ENCODE measurements at regions not wholly inside any gene's neighbourhood (a gene's known extent, or its start where the extent isn't known, plus 50 kb on each side); places are given as distances from the start of the nearest gene placed in this dataset.
"Not testable (repeated sequence)": the region's sequence is repeated elsewhere in the genome, so short reads cannot be mapped to it uniquely, and the experiment has no call there.

GRCh38 chr14:58964598-58964928, 223.9 kb upstream of the DAAM1 start:
- H3K27ac ChIP-seq = no peak overlapping the region
- H3K4me3 ChIP-seq = no peak overlapping the region

DNA sequence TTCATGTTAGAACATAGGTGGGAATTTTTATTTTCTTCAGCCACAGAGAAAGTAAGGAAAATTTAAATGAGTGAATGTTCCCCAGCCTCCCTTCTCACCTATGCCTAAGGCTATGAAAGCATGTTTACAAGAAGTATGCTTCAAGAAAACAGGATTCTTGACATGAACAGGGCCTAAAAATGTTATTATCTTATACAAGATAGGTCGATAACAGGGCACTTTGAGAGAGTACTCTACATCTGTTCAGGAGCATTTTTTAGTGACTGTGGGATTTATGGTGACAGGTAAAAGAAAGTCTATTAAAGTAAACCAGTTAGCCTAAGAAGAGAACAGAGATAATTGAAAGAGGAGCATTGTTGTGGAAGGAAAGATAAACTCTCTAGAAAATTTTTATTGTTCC, 222.9 kb upstream of the DAAM1 start:
- H3K27ac ChIP-seq = no peak overlapping the region
- no peak overlapping the region for H3K4me3 ChIP-seq

DNA sequence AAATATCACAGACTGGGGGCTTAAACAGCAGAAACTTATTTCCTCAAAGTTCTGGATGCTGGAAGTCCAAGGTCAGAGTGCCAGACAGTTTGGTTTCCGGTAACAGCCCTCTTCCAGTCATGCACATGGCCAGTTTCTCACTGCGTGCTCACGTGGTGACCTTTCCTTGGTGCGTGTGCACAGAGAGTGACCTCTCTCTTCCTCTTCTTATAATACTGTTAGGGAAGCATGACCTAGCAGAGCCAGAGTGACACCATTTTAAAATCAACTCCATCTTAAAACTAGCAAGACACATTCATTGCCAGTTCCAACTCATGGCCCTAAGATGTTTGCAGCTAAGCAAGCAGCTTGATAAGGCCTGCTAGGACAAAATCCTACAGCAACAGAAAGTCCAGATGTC, 221.5 kb upstream of the DAAM1 start:
- no peak overlapping the region for H3K4me3 ChIP-seq
- H3K27ac ChIP-seq = no peak overlapping the region

GRCh38 chr14:58969951-58970751, 218.3 kb upstream of the DAAM1 start:
- H3K27ac ChIP-seq = peak overlapping the region in 2 of 21 experiments; percentile 13 to 38
- no peak overlapping the region for H3K4me3 ChIP-seq

DNA sequence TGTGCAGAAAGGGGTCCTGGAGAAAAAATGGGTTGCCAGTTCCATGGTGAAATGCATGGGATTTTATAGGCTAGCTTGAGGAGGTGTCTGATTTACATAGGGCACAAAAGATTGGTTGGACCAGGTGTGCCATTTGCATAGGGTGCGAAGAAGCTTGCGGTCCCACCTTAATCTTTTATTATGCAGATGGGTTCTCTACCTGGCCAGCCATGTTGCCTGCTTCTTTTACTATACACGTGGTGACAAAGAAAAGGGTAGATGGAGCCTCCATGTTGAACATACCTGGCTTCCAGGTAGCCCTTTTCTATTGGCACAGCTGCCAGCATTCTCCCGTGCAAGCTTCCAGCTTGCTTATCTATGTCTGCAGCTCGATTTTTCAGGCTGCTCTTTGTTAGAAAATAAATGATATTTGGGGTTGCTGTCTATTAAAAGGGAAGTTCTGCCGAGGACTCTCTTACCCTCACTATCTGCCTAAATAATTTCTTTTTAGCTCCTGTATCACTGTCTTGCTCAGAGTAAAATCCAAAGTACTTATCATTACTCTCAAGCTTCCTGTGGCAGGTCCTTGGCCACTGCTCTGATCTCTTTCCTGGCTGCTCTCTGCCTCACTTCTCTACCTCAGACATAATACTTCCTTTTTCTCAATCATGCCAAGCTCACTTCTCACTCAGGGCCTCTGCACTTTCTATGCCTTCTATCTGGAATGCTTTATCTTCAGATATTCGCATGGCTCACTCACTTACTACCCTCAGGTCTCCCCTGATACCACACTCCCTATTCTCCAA, 216.0 kb upstream of the DAAM1 start:
- Histone ChIP-seq H3K4me3 (no peak overlapping the region), H3K27ac (no peak overlapping the region)

DNA sequence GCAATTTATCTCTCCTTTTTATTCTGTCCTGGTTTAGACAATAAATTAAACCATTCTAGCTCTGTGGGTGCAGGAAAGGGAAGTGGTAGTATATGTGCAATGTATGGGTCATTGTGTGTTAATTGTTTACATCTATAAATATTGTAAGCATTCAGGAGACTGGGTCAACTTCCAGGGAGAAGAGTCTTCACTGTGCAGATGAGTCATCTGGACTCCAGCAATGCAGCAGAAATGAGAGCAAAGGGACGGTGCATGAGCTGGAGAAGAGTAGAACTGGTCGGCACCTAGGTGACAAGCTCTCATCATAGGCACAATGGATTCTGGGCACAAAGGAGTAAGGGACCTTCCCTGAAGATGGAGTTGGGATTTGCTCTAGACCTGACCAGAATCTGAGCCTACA, 211.1 kb upstream of the DAAM1 start:
- no peak overlapping the region for H3K4me3 ChIP-seq
- no peak overlapping the region for H3K27ac ChIP-seq

DNA sequence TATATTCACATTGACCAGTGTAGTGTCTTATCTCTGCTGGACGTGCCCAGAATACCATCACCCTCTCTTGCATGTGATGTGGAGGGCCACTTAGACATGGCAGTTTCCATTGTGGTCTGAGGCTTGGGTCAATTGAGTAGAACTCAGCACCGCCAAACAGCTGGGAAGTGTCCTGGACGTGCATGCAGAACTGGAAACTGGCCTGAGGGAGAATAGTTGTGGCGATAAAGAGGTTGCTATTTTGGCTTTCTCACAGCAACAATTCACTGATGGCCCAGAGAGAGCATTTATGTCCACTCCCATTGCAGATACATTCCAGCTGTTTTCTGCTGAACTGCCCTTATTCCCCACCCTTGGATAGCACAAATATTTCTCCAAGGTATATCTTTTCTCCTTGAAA, 210.1 kb upstream of the DAAM1 start:
- no peak overlapping the region for H3K4me3 ChIP-seq
- H3K27ac ChIP-seq = no peak overlapping the region

DNA sequence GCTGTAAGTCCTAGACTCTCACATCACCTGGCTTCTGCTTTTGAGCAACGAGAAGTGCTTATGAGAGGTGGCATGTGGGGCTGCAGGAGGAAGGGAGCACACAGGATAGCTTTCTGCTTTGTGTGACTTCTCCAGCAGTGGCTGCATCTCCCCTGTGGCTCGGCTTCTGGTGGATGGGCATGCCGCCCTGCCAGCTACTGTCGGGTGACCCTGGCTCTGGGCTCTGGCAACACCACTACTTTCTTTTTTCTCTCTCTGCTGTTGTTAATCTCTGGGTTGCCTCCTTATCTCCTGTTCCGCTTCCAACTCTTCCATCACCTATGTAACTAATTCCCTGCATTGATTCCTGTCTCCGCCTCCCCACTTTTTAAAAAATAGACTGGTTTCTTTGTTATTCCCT, 209.1 kb upstream of the DAAM1 start:
- Histone ChIP-seq H3K4me3 (no peak overlapping the region), H3K27ac (no peak overlapping the region)

DNA sequence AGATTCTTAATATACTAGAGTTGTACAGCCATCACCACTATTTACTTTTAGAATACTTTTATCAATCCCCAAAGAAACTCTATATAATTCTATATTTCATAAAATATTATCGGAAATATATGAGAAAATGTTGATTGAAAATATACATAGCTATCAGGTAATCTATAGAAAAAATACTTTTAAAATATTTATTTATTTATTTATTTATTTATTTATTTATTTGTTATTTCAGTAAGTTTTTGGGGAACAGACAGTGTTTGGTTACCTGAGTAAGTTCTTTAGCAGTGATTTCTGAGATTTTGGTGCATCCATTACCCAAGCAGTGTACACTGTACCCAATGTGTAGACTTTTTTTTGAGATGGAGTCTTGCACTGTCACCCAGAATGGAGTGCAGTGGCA, 206.6 kb upstream of the DAAM1 start:
- Histone ChIP-seq H3K4me3 (no peak overlapping the region), H3K27ac (no peak overlapping the region)

GRCh38 chr14:58985786-58986185, 202.7 kb upstream of the DAAM1 start:
- Histone ChIP-seq H3K27ac (no peak overlapping the region), H3K4me3 (no peak overlapping the region)

DNA sequence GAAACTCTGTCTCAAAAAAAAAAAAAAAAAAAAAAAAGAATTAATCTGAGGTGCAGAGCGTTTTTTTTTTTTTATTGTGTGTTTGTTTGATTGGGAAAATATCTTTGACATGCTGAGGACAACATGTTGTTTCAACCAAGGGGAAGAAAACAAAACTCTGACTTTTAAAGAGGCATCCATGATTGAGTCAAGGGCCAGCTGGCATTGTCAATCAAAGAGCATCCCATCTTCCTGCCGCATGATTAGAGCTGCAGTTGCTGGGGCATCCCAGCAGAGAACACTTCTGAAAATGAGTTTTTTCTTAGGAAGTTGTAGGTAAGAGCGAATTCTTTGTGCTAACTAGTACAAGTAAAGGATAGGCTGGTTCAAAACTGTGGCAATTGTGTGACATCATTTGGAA, 200.9 kb upstream of the DAAM1 start:
- H3K27ac ChIP-seq = no peak overlapping the region
- H3K4me3 ChIP-seq = no peak overlapping the region

- Histone ChIP-seq H3K27ac (no peak overlapping the region), H3K4me3 (no peak overlapping the region)
Observed at GRCh38 chr14:58992935-58993334, 195.5 kb upstream of the DAAM1 start.

DNA sequence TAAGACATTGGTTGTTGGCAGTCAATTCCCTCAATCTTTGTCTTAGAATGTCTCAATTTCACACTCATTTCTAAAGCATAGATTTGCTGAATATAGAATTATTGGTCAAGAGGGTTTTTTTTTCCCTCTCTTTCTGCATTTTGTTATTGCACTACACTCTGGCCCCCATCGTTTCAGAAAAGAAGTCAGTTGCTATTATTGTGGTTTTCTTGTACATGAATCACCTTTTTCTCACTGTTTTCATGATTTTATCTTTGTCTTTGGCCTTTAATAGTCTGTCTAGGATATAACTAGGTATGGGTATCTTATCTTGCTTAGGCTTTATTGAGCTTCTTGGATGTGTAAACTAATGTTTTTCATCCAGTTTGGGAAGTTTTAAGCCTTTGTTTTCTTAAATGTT, 194.3 kb upstream of the DAAM1 start:
- Histone ChIP-seq H3K27ac (no peak overlapping the region), H3K4me3 (no peak overlapping the region)

DNA sequence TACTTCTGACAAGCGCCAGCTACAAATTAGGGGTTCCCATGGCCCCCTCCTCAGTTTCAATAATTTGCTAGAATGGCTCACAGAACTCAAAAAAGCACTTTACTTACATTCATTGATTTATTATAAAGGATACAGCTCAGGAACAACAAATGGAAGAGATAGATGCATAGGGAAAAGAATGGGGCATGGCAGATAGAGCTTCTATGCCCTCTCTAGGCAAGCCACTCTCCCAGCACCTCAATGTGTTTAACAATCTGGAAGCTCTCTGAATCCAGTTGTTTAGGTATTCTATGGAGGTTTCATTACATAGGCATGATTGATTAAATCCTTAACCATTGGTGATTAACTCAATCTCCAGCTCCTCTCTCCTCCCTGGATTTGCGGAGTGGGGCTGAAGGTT, 184.5 kb upstream of the DAAM1 start:
- no peak overlapping the region for H3K27ac ChIP-seq
- H3K4me3 ChIP-seq = no peak overlapping the region

DNA sequence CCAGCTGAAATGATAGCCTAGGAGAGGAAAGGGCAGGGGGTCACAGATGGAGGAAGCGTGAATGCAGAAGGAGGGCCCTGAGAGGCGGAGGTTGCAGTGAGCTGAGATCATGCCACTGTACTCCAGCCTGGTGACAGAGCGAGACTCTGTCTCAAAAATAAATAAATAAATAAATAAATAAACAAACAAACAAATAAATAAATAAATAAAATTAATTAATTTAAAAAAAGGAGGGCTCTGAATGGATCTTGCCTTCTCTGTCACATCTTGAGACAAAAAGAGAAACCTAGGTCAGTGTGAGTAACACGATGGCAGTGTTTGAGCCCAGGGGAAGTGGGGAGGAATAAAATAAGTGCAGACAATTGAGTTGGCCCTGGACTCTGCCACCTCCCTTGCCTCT, 182.3 kb upstream of the DAAM1 start:
- H3K4me3 ChIP-seq, H3K27ac ChIP-seq: not testable (repeated sequence)

GRCh38 chr14:59009967-59010366, 178.5 kb upstream of the DAAM1 start:
- Histone ChIP-seq H3K27ac (no peak overlapping the region), H3K4me3 (no peak overlapping the region)

DNA sequence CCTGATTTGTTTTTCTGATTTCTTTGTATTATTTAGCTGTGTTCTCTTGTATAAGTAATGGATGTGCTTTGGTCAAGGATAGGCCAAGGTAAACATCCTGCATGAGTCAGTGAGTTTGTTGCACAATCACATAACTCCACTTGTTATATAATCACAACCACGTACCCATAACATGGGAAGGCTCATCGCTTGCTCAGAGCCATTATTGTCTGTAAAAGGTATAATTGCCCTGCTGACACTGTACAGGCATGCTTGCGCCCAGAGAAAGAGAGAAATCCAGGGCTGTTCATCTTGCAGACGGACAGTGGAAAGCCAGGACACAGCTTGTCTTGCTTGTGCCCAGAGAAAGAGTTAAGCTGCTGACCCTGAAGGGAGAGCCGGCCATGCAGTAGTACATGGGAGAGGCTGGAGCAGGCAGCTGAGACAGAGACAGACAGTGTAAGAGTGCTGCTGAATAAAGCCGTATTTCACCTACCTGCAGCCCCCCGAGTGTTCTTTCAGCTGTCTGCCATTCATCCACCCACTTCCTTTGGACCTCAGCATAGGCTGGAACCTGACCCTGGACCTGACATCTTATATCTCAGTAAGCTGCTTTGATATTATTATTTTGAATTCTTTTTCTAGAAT, 174.7 kb upstream of the DAAM1 start:
- no peak overlapping the region for H3K27ac ChIP-seq
- no peak overlapping the region for H3K4me3 ChIP-seq

GRCh38 chr14:59015482-59015881, 173.0 kb upstream of the DAAM1 start:
- Histone ChIP-seq H3K27ac (no peak overlapping the region), H3K4me3 (no peak overlapping the region)

GRCh38 chr14:59017285-59017965, 171.0 kb upstream of the DAAM1 start:
- Histone ChIP-seq H3K27ac (no peak overlapping the region), H3K4me3 (no peak overlapping the region)

DNA sequence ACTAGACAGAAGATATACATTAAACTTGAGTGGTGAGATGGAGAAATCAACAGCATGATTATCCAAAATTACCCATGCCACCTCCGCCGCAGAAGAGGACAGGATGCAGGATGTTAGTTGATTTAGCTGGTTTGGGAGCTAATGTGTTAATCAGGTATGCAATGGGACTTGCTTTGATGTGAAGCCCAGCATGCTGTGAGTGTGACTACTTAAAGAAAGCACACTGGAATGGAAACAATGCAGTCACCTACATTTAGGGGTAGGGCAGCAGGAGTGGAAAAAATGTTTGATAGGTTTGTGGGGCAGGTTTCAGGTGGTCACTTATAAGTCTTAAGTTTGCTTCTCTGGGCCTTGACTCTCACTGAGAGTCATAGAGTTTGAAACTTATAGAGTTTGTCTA, 170.0 kb upstream of the DAAM1 start:
- Histone ChIP-seq H3K27ac (no peak overlapping the region), H3K4me3 (no peak overlapping the region)

DNA sequence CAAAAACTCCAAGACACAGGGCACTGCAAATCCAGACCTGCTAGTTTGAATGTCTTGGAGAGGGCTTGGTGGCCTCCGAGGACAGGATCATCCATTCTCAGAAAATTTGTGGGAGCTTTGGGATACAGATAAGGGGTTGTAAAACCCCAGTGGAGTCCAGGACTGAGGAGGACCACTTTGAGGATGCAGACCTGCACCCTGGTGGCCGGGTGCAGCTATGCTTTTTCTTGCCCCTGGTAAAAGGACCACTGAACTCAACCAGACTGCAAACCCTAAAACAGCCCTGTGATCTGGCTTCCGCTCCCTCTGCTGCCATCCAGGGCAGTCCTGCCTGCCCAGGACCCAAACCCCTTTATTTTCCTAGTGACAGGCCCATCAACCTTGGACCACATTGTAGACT, 169.5 kb upstream of the DAAM1 start:
- H3K27ac ChIP-seq = no peak overlapping the region
- no peak overlapping the region for H3K4me3 ChIP-seq
